ENCODE measurements at regions not wholly inside any gene's neighbourhood (a gene's known extent, or its start where the extent isn't known, plus 50 kb on each side); places are given as distances from the start of the nearest gene placed in this dataset.

DNA sequence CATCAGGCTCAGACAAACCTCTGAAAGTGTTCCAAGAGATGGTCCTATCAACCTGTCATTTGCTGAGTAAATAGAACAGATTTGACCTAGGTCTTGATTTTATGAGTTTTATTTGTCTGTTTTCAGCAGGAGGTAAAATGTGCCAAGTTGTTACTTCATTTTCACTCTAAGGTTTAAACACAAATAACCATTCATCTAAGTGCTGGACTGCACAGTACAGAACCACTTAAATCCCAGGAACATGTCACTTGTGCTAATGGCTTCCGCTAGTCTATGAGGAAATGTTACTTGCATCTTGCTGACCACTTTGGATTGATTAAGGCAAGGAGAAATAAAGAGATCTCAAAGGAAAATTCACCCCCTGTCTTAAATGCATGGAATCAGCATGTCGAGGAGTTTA lies 660.7 kb downstream of the SMARCA1 start:
- no peak overlapping the region for H3K27ac ChIP-seq (ENCODE audit: low read depth, low read length, poor library complexity, severe bottlenecking)
- H3K4me1 ChIP-seq (ENCODE audit: insufficient read depth, low read length, poor library complexity, severe bottlenecking) = no peaks in the 10 kb centered on the region
- ChIA-PET CTCF (no interaction called here), POLR2A (ENCODE audit: low non-redundant PET) (no interaction called here)
- TF ChIP-seq, protein P1, sequence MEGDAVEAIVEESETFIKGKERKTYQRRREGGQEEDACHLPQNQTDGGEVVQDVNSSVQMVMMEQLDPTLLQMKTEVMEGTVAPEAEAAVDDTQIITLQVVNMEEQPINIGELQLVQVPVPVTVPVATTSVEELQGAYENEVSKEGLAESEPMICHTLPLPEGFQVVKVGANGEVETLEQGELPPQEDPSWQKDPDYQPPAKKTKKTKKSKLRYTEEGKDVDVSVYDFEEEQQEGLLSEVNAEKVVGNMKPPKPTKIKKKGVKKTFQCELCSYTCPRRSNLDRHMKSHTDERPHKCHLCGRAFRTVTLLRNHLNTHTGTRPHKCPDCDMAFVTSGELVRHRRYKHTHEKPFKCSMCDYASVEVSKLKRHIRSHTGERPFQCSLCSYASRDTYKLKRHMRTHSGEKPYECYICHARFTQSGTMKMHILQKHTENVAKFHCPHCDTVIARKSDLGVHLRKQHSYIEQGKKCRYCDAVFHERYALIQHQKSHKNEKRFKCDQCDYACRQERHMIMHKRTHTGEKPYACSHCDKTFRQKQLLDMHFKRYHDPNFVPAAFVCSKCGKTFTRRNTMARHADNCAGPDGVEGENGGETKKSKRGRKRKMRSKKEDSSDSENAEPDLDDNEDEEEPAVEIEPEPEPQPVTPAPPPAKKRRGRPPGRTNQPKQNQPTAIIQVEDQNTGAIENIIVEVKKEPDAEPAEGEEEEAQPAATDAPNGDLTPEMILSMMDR (conservative IDR thresholded peaks at IDR 0.05; ENCODE audit: low read depth, low read length) = no peak
- no peak for TF ChIP-seq EZH2 (IDR thresholded peaks at IDR 0.05; ENCODE audit: borderline replicate concordance, low read depth, low read length, poor library complexity, severe bottlenecking)
- DNase-seq (ENCODE audit: low spot score) = no peak
- H3K9me3 ChIP-seq (ENCODE audit: low read depth, low read length, poor library complexity, severe bottlenecking) = no peaks in the 10 kb centered on the region
- no peak overlapping the region for H3K4me3 ChIP-seq (ENCODE audit: low read depth, low read length, poor library complexity, severe bottlenecking)
- BruUV-seq (replicated peaks) = no TSS peak
- intact Hi-C loops (cut with micrococcal nuclease; ENCODE audit: unreplicated experiment) = no loop called here
- no peaks in the 10 kb centered on the region for H3K36me3 ChIP-seq (ENCODE audit: insufficient read depth, low read length, poor library complexity, severe bottlenecking)
- no peaks in the 10 kb centered on the region for H3K27me3 ChIP-seq (replicated peaks; ENCODE audit: insufficient read depth, low read depth, low read length, poor library complexity)

DNA sequence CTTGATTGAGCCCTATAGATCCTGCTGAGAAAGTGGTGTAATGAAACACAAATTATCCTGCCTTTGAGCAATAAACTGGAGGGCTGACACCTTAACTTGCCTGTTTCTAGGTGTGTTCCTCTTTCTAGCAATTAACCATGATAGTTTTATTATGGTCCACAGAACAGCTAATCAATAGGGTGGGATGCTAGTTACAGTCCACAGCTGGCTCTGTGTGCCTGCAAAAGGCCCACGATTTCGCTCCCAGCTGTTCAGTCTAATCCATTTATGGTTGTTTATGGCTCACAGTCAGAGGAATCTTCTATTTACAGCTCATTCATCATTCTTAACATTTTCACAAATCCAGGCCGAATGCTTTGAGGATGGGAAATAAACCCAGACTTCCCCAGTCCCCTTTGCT lies 674.9 kb downstream of the SMARCA1 start:
- no peak overlapping the region for H3K4me3 ChIP-seq (ENCODE audit: low read depth, low read length, poor library complexity, severe bottlenecking)
- H3K27me3 ChIP-seq (replicated peaks; ENCODE audit: insufficient read depth, low read depth, low read length, poor library complexity) = no peaks in the 10 kb centered on the region
- no peaks in the 10 kb centered on the region for H3K9me3 ChIP-seq (ENCODE audit: low read depth, low read length, poor library complexity, severe bottlenecking)
- H3K4me1 ChIP-seq (ENCODE audit: insufficient read depth, low read length, poor library complexity, severe bottlenecking) = no peaks in the 10 kb centered on the region
- intact Hi-C loops (cut with micrococcal nuclease; ENCODE audit: unreplicated experiment) = no loop called here
- ChIA-PET POLR2A (ENCODE audit: low non-redundant PET) (no interaction called here), CTCF (no interaction called here)
- no TSS peak for BruUV-seq (replicated peaks)
- H3K27ac ChIP-seq (ENCODE audit: low read depth, low read length, poor library complexity, severe bottlenecking) = no peak overlapping the region
- DNase-seq (ENCODE audit: low spot score) = no peak
- no peaks in the 10 kb centered on the region for H3K36me3 ChIP-seq (ENCODE audit: insufficient read depth, low read length, poor library complexity, severe bottlenecking)
- TF ChIP-seq, protein P1 (conservative IDR thresholded peaks at IDR 0.05; ENCODE audit: low read depth, low read length) = no peak
- no peak for TF ChIP-seq EZH2 (IDR thresholded peaks at IDR 0.05; ENCODE audit: borderline replicate concordance, low read depth, low read length, poor library complexity, severe bottlenecking)

DNA sequence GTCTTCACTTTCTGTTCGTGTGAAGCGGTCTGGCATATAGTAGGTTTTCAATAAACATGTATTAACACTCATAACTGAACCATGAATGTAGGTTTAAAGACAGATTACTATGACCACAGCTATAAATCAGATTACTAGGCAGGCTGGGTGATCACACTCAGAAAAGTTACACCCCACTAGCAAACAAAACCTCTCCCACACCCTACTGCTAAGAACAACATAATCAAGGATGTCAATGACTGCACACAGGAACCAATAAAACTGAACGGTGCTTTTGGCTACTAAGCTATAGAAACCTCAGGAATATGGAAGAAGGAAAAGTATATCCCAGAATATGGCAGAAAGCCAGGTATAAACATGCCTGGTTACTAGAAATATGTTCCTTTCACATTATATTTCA lies 676.9 kb downstream of the SMARCA1 start:
- intact Hi-C loops (cut with micrococcal nuclease; ENCODE audit: unreplicated experiment) = no loop called here
- no peak for DNase-seq (ENCODE audit: low spot score)
- no peaks in the 10 kb centered on the region for H3K4me1 ChIP-seq (ENCODE audit: insufficient read depth, low read length, poor library complexity, severe bottlenecking)
- TF ChIP-seq, protein P1 (conservative IDR thresholded peaks at IDR 0.05; ENCODE audit: low read depth, low read length) = no peak
- no peak for TF ChIP-seq EZH2 (IDR thresholded peaks at IDR 0.05; ENCODE audit: borderline replicate concordance, low read depth, low read length, poor library complexity, severe bottlenecking)
- H3K4me3 ChIP-seq (ENCODE audit: low read depth, low read length, poor library complexity, severe bottlenecking) = no peak overlapping the region
- no peaks in the 10 kb centered on the region for H3K27me3 ChIP-seq (replicated peaks; ENCODE audit: insufficient read depth, low read depth, low read length, poor library complexity)
- no peak overlapping the region for H3K27ac ChIP-seq (ENCODE audit: low read depth, low read length, poor library complexity, severe bottlenecking)
- CTCF ChIA-PET = no interaction called here
- no TSS peak for BruUV-seq (replicated peaks)
- no peaks in the 10 kb centered on the region for H3K36me3 ChIP-seq (ENCODE audit: insufficient read depth, low read length, poor library complexity, severe bottlenecking)
- H3K9me3 ChIP-seq (ENCODE audit: low read depth, low read length, poor library complexity, severe bottlenecking) = no peaks in the 10 kb centered on the region
- POLR2A ChIA-PET (ENCODE audit: low non-redundant PET) = no interaction called here
